ENCODE measurements at regions not wholly inside any gene's neighbourhood (a gene's known extent, or its start where the extent isn't known, plus 50 kb on each side); places are given as distances from the start of the nearest gene placed in this dataset.
A peak's percentile ranks its signal among the peaks of the same experiment; 100 is the strongest.

DNA sequence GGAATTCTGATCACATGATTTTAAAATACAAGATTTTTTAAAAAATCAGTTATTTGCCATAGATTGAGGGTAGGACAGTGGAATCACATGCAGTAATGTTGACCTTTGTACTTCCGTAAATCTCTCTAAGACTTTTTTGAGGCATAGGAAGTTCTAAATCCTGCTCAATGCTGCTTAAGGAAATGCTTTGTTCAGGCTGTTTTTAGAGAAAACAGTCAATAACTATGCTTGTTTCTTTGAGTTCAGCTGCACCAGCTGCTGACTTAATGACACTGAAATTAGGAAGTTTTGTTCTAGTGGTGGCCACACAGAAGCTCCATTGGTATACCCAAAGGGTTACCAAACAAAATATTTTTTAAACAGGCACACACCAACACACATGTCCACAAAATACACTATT lies 60.9 kb downstream of the KLF12 start:
- Mint-ChIP-seq H3K9me3 (no peaks in the 10 kb centered on the region), H3K27me3 (no peaks in the 10 kb centered on the region), H3K27ac (peak overlapping the region; percentile 33 to 62), H3K4me3 (peak overlapping the region in 1 of 3 donors; percentile 14), H3K36me3 (peaks cover 9% of the 10 kb centered on the region), H3K4me1 (peaks cover 71 to 82% (median 82%) of the 10 kb centered on the region in 3 donors)
- ChIA-PET POLR2A (interaction anchor here in 1 of 2 donors (0.5 to 0.7 kb wide), 3 partner anchors 16 to 339 kb away, joined by 3 read pairs; no protein-coding TSS in a partner anchor), CTCF (no interaction called here)
- WGBS (ENCODE audit: insufficient coverage): 91% methylated on average over 1 of the region's 1 CpG
- H3K4me3 ChIP-seq (ENCODE audit: control insufficient read depth in 1 of 2, extremely low read depth in 1 of 2, low read length in 1 of 2): no peak overlapping the region
- DNase-seq: no peak
- no peak overlapping the region for H3K27ac ChIP-seq (ENCODE audit: low read length)
- no peak for ATAC-seq (replicated peaks in 1 of 4)
- no peaks in the 10 kb centered on the region for H3K36me3 ChIP-seq (ENCODE audit: control insufficient read depth in 2 of 2, extremely low read depth in 1 of 2, insufficient read depth in 1 of 2, low read length in 1 of 2)
- peaks cover 28 to 46% of the 10 kb centered on the region in 2 experiments for H3K4me1 ChIP-seq (ENCODE audit: control insufficient read depth in 1 of 2, extremely low read depth in 1 of 2, insufficient read depth in 2 of 2, low read length in 2 of 2)
- H3K9me3 ChIP-seq: no peaks in the 10 kb centered on the region
- no peaks in the 10 kb centered on the region for H3K27me3 ChIP-seq (replicated peaks in 1 of 2; ENCODE audit: control insufficient read depth in 2 of 2, extremely low read depth in 1 of 2, insufficient read depth in 2 of 2, low read length in 1 of 2)

DNA sequence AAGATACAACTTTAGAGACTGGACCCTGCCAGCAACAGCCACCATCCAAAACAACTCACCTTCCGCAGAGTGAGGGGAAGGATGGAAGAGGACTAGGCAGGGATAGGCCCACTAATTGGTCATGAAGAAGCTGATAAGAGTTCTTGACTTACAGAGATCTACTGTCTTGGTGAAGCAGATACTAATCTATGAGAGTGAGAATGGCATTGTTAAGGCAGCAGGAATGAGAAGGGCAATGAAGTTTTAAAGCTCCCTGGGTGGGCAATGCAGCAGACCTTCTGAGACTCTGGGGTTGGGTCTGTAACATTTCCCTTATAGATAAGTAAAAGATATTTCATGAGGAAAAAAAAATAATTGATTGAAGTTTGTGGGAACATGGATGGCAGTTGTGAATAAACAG lies 63.7 kb downstream of the KLF12 start:
- H3K4me1 ChIP-seq (ENCODE audit: control insufficient read depth in 1 of 2, extremely low read depth in 1 of 2, insufficient read depth in 2 of 2, low read length in 2 of 2): peaks cover 44 to 65% of the 10 kb centered on the region in 2 experiments
- H3K36me3 ChIP-seq (ENCODE audit: control insufficient read depth in 2 of 2, extremely low read depth in 1 of 2, insufficient read depth in 1 of 2, low read length in 1 of 2): no peaks in the 10 kb centered on the region
- H3K27me3 Mint-ChIP-seq: no peaks in the 10 kb centered on the region
- no peaks in the 10 kb centered on the region for H3K9me3 Mint-ChIP-seq
- peak in 1 of 35 experiments; percentile 25 for DNase-seq
- no peak overlapping the region for H3K4me3 ChIP-seq (ENCODE audit: control insufficient read depth in 1 of 2, extremely low read depth in 1 of 2, low read length in 1 of 2)
- no CpG with 5 or more reads among the region's 1 CpG for WGBS (ENCODE audit: insufficient coverage)
- POLR2A ChIA-PET: interaction anchor here (0.6 to 1.5 kb wide), 6 partner anchors 9 to 482 kb away, joined by 3 to 7 read pairs (median 3); no protein-coding TSS in a partner anchor
- H3K9me3 ChIP-seq: no peaks in the 10 kb centered on the region
- peak overlapping the region; percentile 38 for H3K27ac ChIP-seq (ENCODE audit: low read length)
- peaks cover 13% of the 10 kb centered on the region for H3K36me3 Mint-ChIP-seq
- CTCF ChIA-PET: interaction anchor here (0.5 to 1.9 kb wide), 8 partner anchors 11 to 217 kb away, joined by 3 to 9 read pairs (median 4); no protein-coding TSS in a partner anchor
- peak; percentile 31 to 40 (median 34) for ATAC-seq (replicated peaks in 1 of 4)
- no peaks in the 10 kb centered on the region for H3K27me3 ChIP-seq (replicated peaks in 1 of 2; ENCODE audit: control insufficient read depth in 2 of 2, extremely low read depth in 1 of 2, insufficient read depth in 2 of 2, low read length in 1 of 2)
- H3K4me1 Mint-ChIP-seq: peaks cover 75 to 84% (median 83%) of the 10 kb centered on the region in 3 donors
- peak overlapping the region; percentile 92 for H3K27ac Mint-ChIP-seq
- peak overlapping the region; percentile 61 to 69 (median 64) for H3K4me3 Mint-ChIP-seq

DNA sequence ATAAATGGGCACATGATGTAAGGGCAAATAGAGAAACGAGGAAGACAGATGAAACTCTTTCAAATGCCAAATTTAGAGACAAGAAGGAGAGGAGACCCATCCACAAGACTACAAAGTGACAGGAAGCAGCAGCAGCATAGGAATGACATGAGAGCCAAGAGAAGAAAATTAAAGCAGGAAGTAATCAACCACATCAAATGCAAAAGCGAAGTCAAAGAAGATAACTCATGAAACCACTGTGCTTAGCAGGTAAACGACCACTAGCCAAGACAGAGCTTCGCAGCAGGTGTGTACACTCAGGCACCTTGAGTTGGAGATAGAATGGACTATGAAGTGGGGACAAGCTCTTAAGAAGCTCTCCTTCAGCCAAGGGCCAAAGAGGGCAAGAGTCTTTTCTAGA lies 64.1 kb downstream of the KLF12 start:
- peak overlapping the region in 1 of 2 donors; percentile 15 for H3K4me3 ChIP-seq (ENCODE audit: control insufficient read depth in 1 of 2, extremely low read depth in 1 of 2, low read length in 1 of 2)
- no peaks in the 10 kb centered on the region for H3K27me3 ChIP-seq (replicated peaks in 1 of 2; ENCODE audit: control insufficient read depth in 2 of 2, extremely low read depth in 1 of 2, insufficient read depth in 2 of 2, low read length in 1 of 2)
- Mint-ChIP-seq H3K27ac (peak overlapping the region; percentile 92), H3K27me3 (no peaks in the 10 kb centered on the region), H3K36me3 (peaks cover 15% of the 10 kb centered on the region), H3K9me3 (no peaks in the 10 kb centered on the region), H3K4me1 (peaks cover 74 to 84% (median 82%) of the 10 kb centered on the region in 3 donors), H3K4me3 (peak overlapping the region; percentile 61 to 69 (median 64))
- no peaks in the 10 kb centered on the region for H3K36me3 ChIP-seq (ENCODE audit: control insufficient read depth in 2 of 2, extremely low read depth in 1 of 2, insufficient read depth in 1 of 2, low read length in 1 of 2)
- ChIA-PET CTCF (interaction anchor here (0.5 to 1.9 kb wide), 8 partner anchors 11 to 217 kb away, joined by 3 to 9 read pairs (median 4); no protein-coding TSS in a partner anchor), POLR2A (interaction anchor here (0.7 to 1.5 kb wide), 4 partner anchors 8 to 482 kb away, joined by 3 to 7 read pairs (median 4); no protein-coding TSS in a partner anchor)
- ATAC-seq (replicated peaks in 1 of 4) (peak; percentile 85 to 94 (median 92)), DNase-seq (peak in 32 of 35 experiments; percentile 4 to 75 (median 34))
- WGBS (ENCODE audit: insufficient coverage): 0% methylated on average over 1 of the region's 4 CpGs
- H3K9me3 ChIP-seq: no peaks in the 10 kb centered on the region
- peaks cover 46 to 60% of the 10 kb centered on the region in 2 experiments for H3K4me1 ChIP-seq (ENCODE audit: control insufficient read depth in 1 of 2, extremely low read depth in 1 of 2, insufficient read depth in 2 of 2, low read length in 2 of 2)
- H3K27ac ChIP-seq (ENCODE audit: low read length): peak overlapping the region; percentile 38

DNA sequence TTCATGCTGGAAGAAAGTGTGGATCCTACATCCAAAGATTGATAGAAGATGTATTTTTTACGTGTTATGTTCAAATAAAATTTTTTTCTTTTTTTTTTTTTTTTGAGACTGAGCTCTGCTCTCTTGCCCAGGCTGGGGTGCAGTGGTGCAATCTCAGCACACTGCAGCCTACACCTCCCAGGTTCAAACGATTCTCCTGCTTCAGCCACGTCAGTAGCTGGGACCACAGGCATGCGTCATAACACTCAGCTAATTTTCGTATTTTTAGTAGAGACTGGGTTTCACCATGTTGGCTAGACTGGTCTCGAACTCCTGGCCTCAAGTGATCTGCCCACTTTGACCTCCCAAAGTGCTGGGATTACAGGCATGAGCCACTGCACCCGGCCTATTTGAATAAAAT lies 65.7 kb downstream of the KLF12 start:
- no peaks in the 10 kb centered on the region for H3K9me3 ChIP-seq
- POLR2A ChIA-PET: interaction anchor here (0.6 to 0.9 kb wide), 6 partner anchors 11 to 304 kb away, joined by 3 to 5 read pairs (median 4); no protein-coding TSS in a partner anchor
- H3K27me3 Mint-ChIP-seq: no peaks in the 10 kb centered on the region
- ATAC-seq (replicated peaks in 1 of 4) (no peak), DNase-seq (peak in 10 of 35 experiments; percentile 4 to 50 (median 12))
- no peaks in the 10 kb centered on the region for H3K27me3 ChIP-seq (replicated peaks in 1 of 2; ENCODE audit: control insufficient read depth in 2 of 2, extremely low read depth in 1 of 2, insufficient read depth in 2 of 2, low read length in 1 of 2)
- 77% methylated on average over 4 of the region's 7 CpGs for WGBS (ENCODE audit: insufficient coverage)
- H3K36me3 Mint-ChIP-seq: peaks cover 15% of the 10 kb centered on the region
- no peaks in the 10 kb centered on the region for H3K9me3 Mint-ChIP-seq
- peaks cover 74 to 83% (median 81%) of the 10 kb centered on the region in 3 donors for H3K4me1 Mint-ChIP-seq
- CTCF ChIA-PET: interaction anchor here in 1 of 2 donors (0.6 to 1.7 kb wide), 4 partner anchors 22 to 103 kb away, joined by 3 to 6 read pairs (median 3); no protein-coding TSS in a partner anchor
- H3K4me3 ChIP-seq (ENCODE audit: control insufficient read depth in 1 of 2, extremely low read depth in 1 of 2, low read length in 1 of 2): no peak overlapping the region
- H3K27ac ChIP-seq (ENCODE audit: low read length): peak overlapping the region; percentile 2
- H3K36me3 ChIP-seq (ENCODE audit: control insufficient read depth in 2 of 2, extremely low read depth in 1 of 2, insufficient read depth in 1 of 2, low read length in 1 of 2): no peaks in the 10 kb centered on the region
- peak overlapping the region; percentile 50 to 92 for H3K27ac Mint-ChIP-seq
- peaks cover 47 to 64% of the 10 kb centered on the region in 2 experiments for H3K4me1 ChIP-seq (ENCODE audit: control insufficient read depth in 1 of 2, extremely low read depth in 1 of 2, insufficient read depth in 2 of 2, low read length in 2 of 2)
- H3K4me3 Mint-ChIP-seq: peak overlapping the region in 1 of 3 donors; percentile 64

DNA sequence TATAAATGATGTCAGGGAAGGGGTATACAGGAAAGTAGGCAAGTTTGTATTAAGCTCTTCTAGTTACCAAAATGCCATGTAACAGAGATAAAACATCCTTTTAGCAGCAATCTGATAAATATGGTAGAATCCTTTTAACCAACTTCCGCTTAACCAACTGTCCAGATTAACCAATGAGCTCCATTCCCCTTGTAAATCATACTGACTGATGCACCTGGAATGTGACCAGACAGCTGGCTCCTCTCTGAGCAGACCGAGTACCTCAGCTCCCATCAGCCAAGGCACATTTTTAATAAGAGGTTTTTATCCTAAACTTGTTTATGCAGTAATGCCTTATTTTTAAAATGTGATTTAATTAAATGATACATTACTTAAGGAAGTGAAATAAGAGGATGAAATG lies 66.4 kb downstream of the KLF12 start:
- CTCF ChIA-PET: interaction anchor here in 1 of 2 donors (0.6 to 1.7 kb wide), 3 partner anchors 23 to 162 kb away, joined by 3 to 6 read pairs (median 3); no protein-coding TSS in a partner anchor
- Mint-ChIP-seq H3K27ac (peak overlapping the region in 1 of 2 donors; percentile 68), H3K4me1 (peaks cover 74 to 84% (median 81%) of the 10 kb centered on the region in 3 donors), H3K36me3 (peaks cover 12% of the 10 kb centered on the region), H3K27me3 (no peaks in the 10 kb centered on the region), H3K9me3 (no peaks in the 10 kb centered on the region), H3K4me3 (no peak overlapping the region)
- ATAC-seq (replicated peaks in 1 of 4) (no peak), DNase-seq (no peak)
- H3K27ac ChIP-seq (ENCODE audit: low read length): no peak overlapping the region
- peaks cover 52 to 67% of the 10 kb centered on the region in 2 experiments for H3K4me1 ChIP-seq (ENCODE audit: control insufficient read depth in 1 of 2, extremely low read depth in 1 of 2, insufficient read depth in 2 of 2, low read length in 2 of 2)
- no peak overlapping the region for H3K4me3 ChIP-seq (ENCODE audit: control insufficient read depth in 1 of 2, extremely low read depth in 1 of 2, low read length in 1 of 2)
- H3K36me3 ChIP-seq (ENCODE audit: control insufficient read depth in 2 of 2, extremely low read depth in 1 of 2, insufficient read depth in 1 of 2, low read length in 1 of 2): no peaks in the 10 kb centered on the region
- no peaks in the 10 kb centered on the region for H3K27me3 ChIP-seq (replicated peaks in 1 of 2; ENCODE audit: control insufficient read depth in 2 of 2, extremely low read depth in 1 of 2, insufficient read depth in 2 of 2, low read length in 1 of 2)
- 100% methylated on average over 1 of the region's 2 CpGs for WGBS (ENCODE audit: insufficient coverage)
- POLR2A ChIA-PET: interaction anchor here in 1 of 2 donors (0.8 kb wide), 1 partner anchor 28 kb away, joined by 4 read pairs; no protein-coding TSS in a partner anchor
- no peaks in the 10 kb centered on the region for H3K9me3 ChIP-seq

DNA sequence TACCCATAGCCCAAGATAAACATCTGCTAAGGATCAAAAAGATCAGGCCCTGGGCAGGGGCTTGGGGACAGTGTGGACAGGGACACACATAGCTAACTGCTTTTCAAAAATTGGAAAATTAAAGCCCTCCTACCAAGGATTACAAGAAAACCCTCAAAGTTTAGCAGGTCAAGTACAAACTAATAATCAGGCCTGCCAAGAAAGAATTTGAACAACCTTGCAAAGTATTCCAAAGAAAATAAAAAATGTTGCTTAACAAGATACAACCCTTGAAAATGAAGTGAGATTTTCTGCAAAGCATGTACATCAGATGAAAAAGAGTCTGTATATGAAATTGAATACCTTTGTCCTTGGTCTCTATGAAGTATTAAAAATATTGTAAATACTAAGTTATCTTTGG lies 67.3 kb downstream of the KLF12 start:
- ATAC-seq (replicated peaks in 1 of 4): no peak

More for the DNA sequence above, 67.3 kb downstream of the KLF12 start:
- Histone ChIP-seq H3K27ac (ENCODE audit: low read length) (no peak overlapping the region), H3K9me3 (no peaks in the 10 kb centered on the region), H3K36me3 (ENCODE audit: control insufficient read depth in 2 of 2, extremely low read depth in 1 of 2, insufficient read depth in 1 of 2, low read length in 1 of 2) (no peaks in the 10 kb centered on the region), H3K4me3 (ENCODE audit: control insufficient read depth in 1 of 2, extremely low read depth in 1 of 2, low read length in 1 of 2) (no peak overlapping the region), H3K27me3 (replicated peaks in 1 of 2; ENCODE audit: control insufficient read depth in 2 of 2, extremely low read depth in 1 of 2, insufficient read depth in 2 of 2, low read length in 1 of 2) (no peaks in the 10 kb centered on the region), H3K4me1 (ENCODE audit: control insufficient read depth in 1 of 2, extremely low read depth in 1 of 2, insufficient read depth in 2 of 2, low read length in 2 of 2) (peaks cover 55 to 74% of the 10 kb centered on the region in 2 experiments)
- Mint-ChIP-seq H3K9me3 (no peaks in the 10 kb centered on the region), H3K4me3 (no peak overlapping the region), H3K36me3 (peaks cover 11% of the 10 kb centered on the region), H3K27me3 (no peaks in the 10 kb centered on the region), H3K27ac (no peak overlapping the region), H3K4me1 (peaks cover 82 to 90% (median 89%) of the 10 kb centered on the region in 3 donors)
- DNase-seq: no peak
- ChIA-PET CTCF (interaction anchor here in 1 of 2 donors (0.8 kb wide), 1 partner anchor 220 kb away, joined by 3 read pairs; no protein-coding TSS in a partner anchor), POLR2A (no interaction called here)

All from T-cell (primary cell).